Left lung (tissue), 4 donors: ENCODE measurements at regions not wholly inside any gene's neighbourhood (a gene's known extent, or its start where the extent isn't known, plus 50 kb on each side); places are given as distances from the start of the nearest gene placed in this dataset.

Source experiments
- ATAC-seq: fragments of 200-7000 bp; cut with Tn5 transposase; one replicate; pipeline ENCODE4 v1.9.1; 2020; ENCODE audit warnings: moderate library complexity
- DNase-seq, 4 donors: peaks; one replicate each; pipeline ENCODE4 v3.0.0-alpha.2; 2013 to 2020
- H3K27ac ChIP-seq, 2 donors: fragments of 200-600 bp; sonication (generic) in 1 of 2; one replicate each; pipeline versions ENCODE4 v1.5.0 to v1.8.0; 2020 to 2021
- H3K27me3 ChIP-seq, 2 donors: fragments of 200-600 bp; sonication (generic) in 1 of 2; one replicate each; pipeline versions ENCODE4 v1.5.0 to v1.8.0; 2020 to 2021
- H3K36me3 ChIP-seq, 2 donors: fragments of 200-600 bp; sonication (generic) in 1 of 2; one replicate each; pipeline versions ENCODE4 v1.5.0 to v1.8.0; 2020 to 2021
- H3K4me1 ChIP-seq, 2 donors: fragments of 200-600 bp; one replicate each; pipeline ENCODE4 v1.8.0; 2021
- H3K4me3 ChIP-seq, 2 donors: fragments of 200-600 bp; sonication (generic) in 1 of 2; one replicate each; pipeline versions ENCODE4 v1.5.0 to v1.8.0; 2020 to 2021; ENCODE audit warnings: mild to moderate bottlenecking in 1 of 2
- H3K9me3 ChIP-seq, 2 donors: fragments of 200-600 bp; sonication (generic) in 1 of 2; one replicate each; pipeline versions ENCODE4 v1.5.0 to v1.8.0; 2020 to 2021
- CTCF ChIP-seq, 2 donors: fragments of 200-600 bp; sonication (generic) in 1 of 2; IDR thresholded peaks; one replicate each; pipeline versions ENCODE4 v1.5.0 to v1.8.0; 2021; ENCODE audit warnings: antibody characterized with exemption in 2 of 2
- intact Hi-C, 2 donors: fragments of 100-400 bp; cut with DNase I; formaldehyde crosslinking; loops; one replicate each; pipeline versions ENCODE4 v1.11.2 to v1.14.2; 2022
- donor health status: DM: no; HTN: yes; CAD: no.
- donor health status: DM: no; HTN: no; CAD: no.

DNA sequence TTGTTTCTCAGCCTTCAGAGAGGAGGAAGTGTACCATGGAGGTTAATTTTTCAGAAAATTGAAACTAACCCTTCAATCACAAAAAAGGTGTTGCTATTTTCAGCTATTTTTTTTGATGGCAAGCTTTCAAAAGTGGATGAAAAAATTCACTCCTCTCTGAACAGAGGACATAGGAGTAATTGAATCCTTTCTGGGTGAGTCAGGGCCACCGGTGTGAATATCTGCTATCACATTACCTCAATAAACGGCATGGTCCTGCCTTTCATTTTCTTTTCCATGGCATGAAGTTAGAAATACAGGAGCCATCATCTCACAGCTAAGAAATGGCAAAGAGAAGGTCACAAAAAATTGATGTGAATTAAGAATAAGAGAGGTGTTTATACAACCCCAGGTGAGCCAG, 90.2 kb upstream of the CCDC112 start:
- Histone ChIP-seq H3K9me3 (no peaks in the 10 kb centered on the region), H3K36me3 (no peaks in the 10 kb centered on the region), H3K4me1 (no peaks in the 10 kb centered on the region), H3K4me3 (no peak overlapping the region), H3K27ac (no peak overlapping the region), H3K27me3 (no peaks in the 10 kb centered on the region)
- TF ChIP-seq CTCF (IDR thresholded peaks at IDR 0.05) = no peak
- intact Hi-C loops = no loop called here
- no peak for ATAC-seq
- no peak for DNase-seq

- Histone ChIP-seq H3K9me3 (no peaks in the 10 kb centered on the region), H3K27me3 (no peaks in the 10 kb centered on the region), H3K4me1 (no peaks in the 10 kb centered on the region), H3K36me3 (no peaks in the 10 kb centered on the region), H3K27ac (no peak overlapping the region), H3K4me3 (no peak overlapping the region)
- intact Hi-C loops = no loop called here
- ATAC-seq (no peak), DNase-seq (no peak)
- no peak for TF ChIP-seq CTCF (IDR thresholded peaks at IDR 0.05)
Measured at GRCh38 chr5:115384587-115385375, 88.3 kb upstream of the CCDC112 start.

- ATAC-seq (no peak), DNase-seq (no peak)
- Histone ChIP-seq H3K4me3 (no peak overlapping the region), H3K36me3 (no peaks in the 10 kb centered on the region), H3K4me1 (peaks cover 0 to under 1% of the 10 kb centered on the region in 2 donors), H3K27me3 (no peaks in the 10 kb centered on the region), H3K27ac (no peak overlapping the region), H3K9me3 (no peaks in the 10 kb centered on the region)
- intact Hi-C loops = no loop called here
- no peak for TF ChIP-seq CTCF (IDR thresholded peaks at IDR 0.05)
Measured at GRCh38 chr5:115382989-115383388, 86.5 kb upstream of the CCDC112 start.

DNA sequence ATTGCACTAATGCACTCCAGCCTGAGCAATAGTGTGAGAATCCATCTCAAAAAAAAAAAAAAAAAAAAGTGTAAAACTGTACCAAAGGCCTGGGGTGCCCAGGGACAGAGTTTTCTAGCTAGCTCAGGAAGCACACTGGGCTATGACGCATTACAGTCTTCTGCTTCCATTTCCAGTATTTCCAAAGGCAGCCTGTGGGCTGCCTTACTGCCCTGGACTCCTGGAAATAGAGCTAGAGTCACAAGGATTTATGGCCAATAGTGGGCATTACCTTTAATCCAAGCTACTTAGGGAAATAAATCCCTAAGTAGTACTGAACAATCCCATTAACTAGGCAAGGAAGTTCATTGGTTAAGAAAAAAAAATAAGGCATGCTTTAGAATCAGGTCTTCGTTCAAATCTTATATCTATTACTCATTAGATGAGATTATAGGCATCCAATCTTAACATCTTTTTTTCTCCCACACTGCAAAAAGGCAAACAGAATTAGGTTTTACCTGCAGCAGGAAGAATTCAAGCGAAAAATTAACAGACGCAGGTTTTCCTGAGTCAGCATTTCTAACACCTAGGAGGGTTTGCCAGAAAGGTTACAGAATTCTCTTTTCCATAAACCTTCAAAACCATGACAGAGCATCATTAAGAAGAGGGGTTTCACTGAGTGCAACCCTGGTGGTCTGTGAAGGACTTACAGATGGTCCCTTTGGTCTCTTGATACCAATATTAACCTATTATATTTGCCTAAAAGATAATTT, 85.6 kb upstream of the CCDC112 start:
- H3K9me3 ChIP-seq = no peaks in the 10 kb centered on the region
- intact Hi-C loops = no loop called here
- TF ChIP-seq CTCF (IDR thresholded peaks at IDR 0.05) = no peak
- H3K4me3 ChIP-seq = no peak overlapping the region
- ATAC-seq (no peak), DNase-seq (no peak)
- peaks cover 0 to 10% of the 10 kb centered on the region in 2 donors for H3K4me1 ChIP-seq
- H3K27ac ChIP-seq = no peak overlapping the region
- H3K27me3 ChIP-seq = no peaks in the 10 kb centered on the region
- H3K36me3 ChIP-seq = no peaks in the 10 kb centered on the region

DNA sequence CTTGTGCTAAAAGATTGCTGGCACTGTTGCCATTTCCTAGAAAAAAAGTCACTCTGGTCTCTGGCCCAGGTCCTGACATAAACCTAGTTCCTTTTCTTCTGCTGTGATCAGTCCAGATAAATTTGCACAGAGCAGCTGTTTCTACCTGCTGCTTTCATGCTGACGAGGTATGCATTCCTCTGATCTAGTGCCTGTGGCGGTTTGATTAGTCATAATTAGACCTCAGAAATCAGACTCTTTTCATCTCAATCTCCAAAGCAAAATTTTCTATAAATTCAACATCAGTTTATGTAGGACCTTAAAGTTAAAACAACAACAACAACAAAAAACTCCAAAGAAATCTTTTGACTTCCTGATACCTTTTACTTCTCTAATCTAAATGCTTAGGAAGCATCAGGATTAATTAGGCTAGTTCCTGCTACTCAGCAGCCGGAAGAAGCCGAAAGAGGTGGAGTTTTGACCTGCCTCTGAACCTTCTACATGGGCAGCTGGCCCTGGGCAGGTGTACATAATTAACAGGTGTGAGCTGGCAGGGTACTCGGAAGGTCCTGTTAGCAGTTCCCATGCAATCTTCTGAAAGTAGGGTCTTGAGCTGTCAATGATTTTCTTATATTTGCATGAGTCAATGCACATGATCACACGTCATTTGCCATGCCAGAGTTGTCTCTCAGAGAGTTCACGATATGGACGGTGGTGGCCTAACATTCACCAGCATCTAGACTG, 83.3 kb upstream of the CCDC112 start:
- Histone ChIP-seq H3K9me3 (no peaks in the 10 kb centered on the region), H3K27me3 (no peaks in the 10 kb centered on the region), H3K27ac (peak overlapping the region in 1 of 2 donors; percentile 41), H3K4me1 (peaks cover 0 to 11% of the 10 kb centered on the region in 2 donors), H3K4me3 (no peak overlapping the region), H3K36me3 (no peaks in the 10 kb centered on the region)
- no peak for DNase-seq
- intact Hi-C loops = no loop called here
- no peak for TF ChIP-seq CTCF (IDR thresholded peaks at IDR 0.05)
- peak; percentile 73 for ATAC-seq
